KMS-11 (cell line): ENCODE measurements at regions not wholly inside any gene's neighbourhood (a gene's known extent, or its start where the extent isn't known, plus 50 kb on each side); places are given as distances from the start of the nearest gene placed in this dataset.

Experiments
- H2AFZ ChIP-seq: fragments of 200-600 bp; sonication (generic); 2 replicates; pipeline ENCODE4 v1.6.1; 2016; ENCODE audit warnings: antibody characterized with exemption, mixed run types, low read depth
- H3K27ac ChIP-seq: fragments of 200-600 bp; sonication (generic); 2 replicates; pipeline ENCODE4 v1.6.1; 2016; ENCODE audit warnings: mild to moderate bottlenecking, mixed run types
- H3K27me3 ChIP-seq: fragments of 200-600 bp; sonication (generic); 2 replicates; pipeline ENCODE4 v1.6.1; 2017; ENCODE audit warnings: mild to moderate bottlenecking, low read depth, mixed run types, moderate library complexity; ENCODE audit not compliant: insufficient read depth
- H3K36me3 ChIP-seq: fragments of 200-600 bp; sonication (generic); 2 replicates; pipeline ENCODE4 v1.6.1; 2017; ENCODE audit warnings: mild to moderate bottlenecking, mixed run types; ENCODE audit not compliant: insufficient read depth
- H3K4me1 ChIP-seq: fragments of 200-600 bp; sonication (generic); 2 replicates; pipeline ENCODE4 v1.6.1; 2016; ENCODE audit warnings: mild to moderate bottlenecking, low read depth, mixed run types; ENCODE audit not compliant: poor library complexity, severe bottlenecking
- H3K4me2 ChIP-seq: fragments of 200-600 bp; sonication (generic); 2 replicates; pipeline ENCODE4 v1.7.0; 2016; ENCODE audit warnings: mild to moderate bottlenecking, mixed run types
- H3K4me3 ChIP-seq: fragments of 200-600 bp; sonication (generic); IDR thresholded peaks from 2 replicates; pipeline ENCODE4 v1.6.1; 2017; ENCODE audit warnings: low read depth, low read length, mixed read lengths; ENCODE audit not compliant: insufficient read depth
- H3K79me2 ChIP-seq: fragments of 200-600 bp; sonication (generic); 2 replicates; pipeline ENCODE4 v1.6.1; 2016; ENCODE audit warnings: low read depth, mixed run types; ENCODE audit not compliant: insufficient read depth
- H3K9ac ChIP-seq: fragments of 200-600 bp; sonication (generic); 2 replicates; pipeline ENCODE4 v1.6.1; 2016; ENCODE audit warnings: mild to moderate bottlenecking, mixed run types
- H4K20me1 ChIP-seq: fragments of 200-600 bp; sonication (generic); 2 replicates; pipeline ENCODE4 v1.6.1; 2016; ENCODE audit warnings: mild to moderate bottlenecking, mixed run types; ENCODE audit not compliant: insufficient read depth
- CTCF ChIP-seq: fragments of 200-600 bp; sonication (generic); conservative IDR thresholded peaks from 2 replicates; pipeline ENCODE4 v1.6.1; 2017; ENCODE audit warnings: low read depth, mild to moderate bottlenecking, antibody characterized with exemption, low read length, moderate library complexity, mixed read lengths

DNA sequence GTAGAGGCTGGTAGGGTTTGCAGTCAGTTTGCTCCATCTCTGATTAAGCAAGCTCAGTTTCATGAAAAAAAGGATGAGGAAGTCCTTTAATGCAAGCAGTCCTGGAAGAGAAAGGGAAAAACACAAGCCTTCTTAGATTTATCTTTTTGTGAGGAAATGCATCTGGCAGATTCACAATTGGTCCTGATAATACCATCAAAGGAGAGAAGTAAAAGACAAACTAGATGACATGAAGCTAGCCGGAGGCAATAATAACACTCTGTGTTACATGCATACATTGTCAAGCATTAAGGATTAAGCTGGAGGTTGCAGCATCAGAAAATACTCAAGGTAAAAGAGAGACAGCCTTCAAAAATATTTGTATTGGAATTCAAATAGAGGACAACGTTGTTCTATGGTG is 356.0 kb upstream of the TEX13C start, which contains the start of gene TENM1:
Gene TENM1, minus strand, starts transcription at position 101 of the 400 bp plus-strand sequence.
- H3K79me2 ChIP-seq = no peaks in the 10 kb centered on the region
- no peaks in the 10 kb centered on the region for H4K20me1 ChIP-seq
- H3K4me3 ChIP-seq = no peak within 1 kb of the TSS
- no peaks in the 10 kb centered on the region for H3K36me3 ChIP-seq
- H3K27me3 ChIP-seq = no peaks in the 10 kb centered on the region
- H3K4me2 ChIP-seq = no peak within 1 kb of the TSS
- H2AFZ ChIP-seq = no peak within 1 kb of the TSS
- H3K4me1 ChIP-seq = no peaks in the 10 kb centered on the region
- no peak within 1 kb of the TSS for H3K9ac ChIP-seq
- no peak within 1 kb of the TSS for H3K27ac ChIP-seq
- TF ChIP-seq CTCF = no peak

GRCh38 chrX:124975456-124975855 is 344.2 kb upstream of the TEX13C start:
- Histone ChIP-seq H3K27ac (no peak overlapping the region), H3K9ac (no peak overlapping the region), H3K79me2 (no peaks in the 10 kb centered on the region), H3K4me3 (no peak overlapping the region), H3K4me2 (no peak overlapping the region), H4K20me1 (no peaks in the 10 kb centered on the region), H3K4me1 (no peaks in the 10 kb centered on the region), H3K36me3 (no peaks in the 10 kb centered on the region), H2AFZ (no peak overlapping the region), H3K27me3 (no peaks in the 10 kb centered on the region)
- TF ChIP-seq CTCF = no peak

DNA sequence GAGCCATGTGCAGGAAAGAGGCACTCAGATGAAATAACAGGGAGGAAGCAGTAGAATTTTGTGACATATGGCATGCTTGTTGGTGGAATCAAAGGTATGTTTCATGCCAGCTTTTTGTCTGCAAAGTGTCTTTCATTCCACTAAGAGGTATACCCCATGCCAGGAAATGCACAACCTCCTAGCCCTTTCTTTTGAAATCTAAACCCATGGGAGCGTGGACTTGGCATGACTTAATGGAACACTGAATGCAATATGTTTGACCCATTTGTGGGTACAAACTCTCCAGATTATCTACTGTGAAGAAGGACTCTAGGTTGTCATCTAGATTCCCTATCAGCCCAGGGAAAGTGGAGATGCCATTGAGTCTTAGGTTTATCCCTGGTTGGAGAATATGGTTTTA is 338.3 kb upstream of the TEX13C start:
- Histone ChIP-seq H3K27me3 (no peaks in the 10 kb centered on the region), H3K4me1 (no peaks in the 10 kb centered on the region), H3K9ac (no peak overlapping the region), H3K36me3 (no peaks in the 10 kb centered on the region), H2AFZ (no peak overlapping the region), H3K79me2 (no peaks in the 10 kb centered on the region), H3K4me3 (no peak overlapping the region), H4K20me1 (no peaks in the 10 kb centered on the region), H3K4me2 (no peak overlapping the region), H3K27ac (no peak overlapping the region)
- no peak for TF ChIP-seq CTCF

- Histone ChIP-seq H3K36me3 (no peaks in the 10 kb centered on the region), H3K4me3 (no peak overlapping the region), H2AFZ (no peak overlapping the region), H3K4me2 (no peak overlapping the region), H3K4me1 (no peaks in the 10 kb centered on the region), H4K20me1 (no peaks in the 10 kb centered on the region), H3K27ac (no peak overlapping the region), H3K79me2 (no peaks in the 10 kb centered on the region), H3K9ac (no peak overlapping the region), H3K27me3 (no peaks in the 10 kb centered on the region)
- TF ChIP-seq CTCF = no peak
Measured at GRCh38 chrX:124984140-124984813, 335.4 kb upstream of the TEX13C start.
